Ascending aorta (tissue), 2 donors: ENCODE measurements at regions not wholly inside any gene's neighbourhood (a gene's known extent, or its start where the extent isn't known, plus 50 kb on each side); places are given as distances from the start of the nearest gene placed in this dataset.

Experiments
- DNase-seq, 2 donors: peaks; one replicate each; pipeline ENCODE4 v3.0.0-alpha.2; 2019; ENCODE audit warnings: low spot score in 2 of 2
- H3K27ac ChIP-seq, 2 donors: fragments of 200-600 bp; sonication (generic); one replicate each; pipeline ENCODE4 v1.5.1; 2016 to 2017; ENCODE audit warnings: mild to moderate bottlenecking in 1 of 2
- H3K27me3 ChIP-seq: fragments of 200-600 bp; sonication (generic); one replicate; pipeline ENCODE4 v1.5.1; 2017
- H3K36me3 ChIP-seq, 2 donors: fragments of 200-600 bp; sonication (generic); one replicate each; pipeline ENCODE4 v1.5.1; 2016
- H3K4me1 ChIP-seq, 2 donors: fragments of 200-600 bp; sonication (generic); one replicate each; pipeline ENCODE4 v1.5.1; 2016 to 2017; ENCODE audit warnings: mild to moderate bottlenecking in 1 of 2
- H3K4me3 ChIP-seq, 2 donors: fragments of 200-600 bp; sonication (generic); one replicate each; pipeline ENCODE4 v1.5.1; 2016 to 2017; ENCODE audit warnings: mild to moderate bottlenecking in 1 of 2
- H3K9me3 ChIP-seq, 2 donors: fragments of 200-600 bp; sonication (generic); one replicate each; pipeline ENCODE4 v1.5.1; 2016
- CTCF ChIP-seq, 3 experiments: fragments of 200-600 bp in 2 of 3; fragments of 450-650 bp in 1 of 3; sonication (generic) in 2 of 3; IDR thresholded peaks; one replicate each; pipeline ENCODE4 v1.5.1; 2016 to 2019; ENCODE audit warnings: antibody characterized with exemption in 3 of 3, mild to moderate bottlenecking in 1 of 3, moderate library complexity in 1 of 3
- intact Hi-C: fragments of 100-400 bp; cut with DNase I; formaldehyde crosslinking; loops from one replicate; pipeline ENCODE4 v1.15.1; 2023

GRCh38 chr10:106189292-106189691, 975.2 kb downstream of the SORCS1 start:
- no peak for DNase-seq
- no peak for TF ChIP-seq CTCF (IDR thresholded peaks at IDR 0.05)
- intact Hi-C loops: no loop called here
- Histone ChIP-seq H3K27me3 (no peaks in the 10 kb centered on the region), H3K36me3 (no peaks in the 10 kb centered on the region), H3K27ac (no peak overlapping the region), H3K9me3 (no peaks in the 10 kb centered on the region), H3K4me3 (no peak overlapping the region), H3K4me1 (no peaks in the 10 kb centered on the region)

GRCh38 chr10:106185951-106186350, 978.6 kb downstream of the SORCS1 start:
- no peak overlapping the region for H3K4me3 ChIP-seq
- intact Hi-C loops: no loop called here
- no peak for TF ChIP-seq CTCF (IDR thresholded peaks at IDR 0.05)
- H3K27me3 ChIP-seq: no peaks in the 10 kb centered on the region
- H3K27ac ChIP-seq: no peak overlapping the region
- H3K9me3 ChIP-seq: no peaks in the 10 kb centered on the region
- no peaks in the 10 kb centered on the region for H3K4me1 ChIP-seq
- DNase-seq: no peak
- no peaks in the 10 kb centered on the region for H3K36me3 ChIP-seq

- Histone ChIP-seq H3K4me3 (no peak overlapping the region), H3K4me1 (no peaks in the 10 kb centered on the region), H3K27me3 (no peaks in the 10 kb centered on the region), H3K9me3 (no peaks in the 10 kb centered on the region), H3K36me3 (no peaks in the 10 kb centered on the region), H3K27ac (no peak overlapping the region)
- DNase-seq: no peak
- TF ChIP-seq CTCF (IDR thresholded peaks at IDR 0.05): no peak
- intact Hi-C loops: no loop called here
These were observed 981.5 kb downstream of the SORCS1 start for GRCh38 chr10:106183041-106183440.

- Histone ChIP-seq H3K4me1 (no peaks in the 10 kb centered on the region), H3K36me3 (no peaks in the 10 kb centered on the region), H3K4me3 (no peak overlapping the region), H3K27ac (no peak overlapping the region), H3K27me3 (no peaks in the 10 kb centered on the region), H3K9me3 (no peaks in the 10 kb centered on the region)
- TF ChIP-seq CTCF (IDR thresholded peaks at IDR 0.05): no peak
- intact Hi-C loops: no loop called here
- no peak for DNase-seq
These were observed 982.0 kb downstream of the SORCS1 start for GRCh38 chr10:106182542-106182941.

GRCh38 chr10:106181501-106181900, 983.0 kb downstream of the SORCS1 start:
- Histone ChIP-seq H3K36me3 (no peaks in the 10 kb centered on the region), H3K4me1 (no peaks in the 10 kb centered on the region), H3K9me3 (no peaks in the 10 kb centered on the region), H3K27ac (no peak overlapping the region), H3K4me3 (no peak overlapping the region), H3K27me3 (no peaks in the 10 kb centered on the region)
- TF ChIP-seq CTCF (IDR thresholded peaks at IDR 0.05): no peak
- intact Hi-C loops: no loop called here
- DNase-seq: no peak

GRCh38 chr10:106179430-106179829, 985.1 kb downstream of the SORCS1 start:
- intact Hi-C loops: no loop called here
- H3K36me3 ChIP-seq: no peaks in the 10 kb centered on the region
- H3K4me3 ChIP-seq: no peak overlapping the region
- TF ChIP-seq CTCF (IDR thresholded peaks at IDR 0.05): no peak
- H3K4me1 ChIP-seq: no peaks in the 10 kb centered on the region
- no peak overlapping the region for H3K27ac ChIP-seq
- H3K9me3 ChIP-seq: no peaks in the 10 kb centered on the region
- no peaks in the 10 kb centered on the region for H3K27me3 ChIP-seq
- DNase-seq: no peak
